ENCODE measurements at regions not wholly inside any gene's neighbourhood (a gene's known extent, or its start where the extent isn't known, plus 50 kb on each side); places are given as distances from the start of the nearest gene placed in this dataset.
A peak's percentile ranks its signal among the peaks of the same experiment; 100 is the strongest.

DNA sequence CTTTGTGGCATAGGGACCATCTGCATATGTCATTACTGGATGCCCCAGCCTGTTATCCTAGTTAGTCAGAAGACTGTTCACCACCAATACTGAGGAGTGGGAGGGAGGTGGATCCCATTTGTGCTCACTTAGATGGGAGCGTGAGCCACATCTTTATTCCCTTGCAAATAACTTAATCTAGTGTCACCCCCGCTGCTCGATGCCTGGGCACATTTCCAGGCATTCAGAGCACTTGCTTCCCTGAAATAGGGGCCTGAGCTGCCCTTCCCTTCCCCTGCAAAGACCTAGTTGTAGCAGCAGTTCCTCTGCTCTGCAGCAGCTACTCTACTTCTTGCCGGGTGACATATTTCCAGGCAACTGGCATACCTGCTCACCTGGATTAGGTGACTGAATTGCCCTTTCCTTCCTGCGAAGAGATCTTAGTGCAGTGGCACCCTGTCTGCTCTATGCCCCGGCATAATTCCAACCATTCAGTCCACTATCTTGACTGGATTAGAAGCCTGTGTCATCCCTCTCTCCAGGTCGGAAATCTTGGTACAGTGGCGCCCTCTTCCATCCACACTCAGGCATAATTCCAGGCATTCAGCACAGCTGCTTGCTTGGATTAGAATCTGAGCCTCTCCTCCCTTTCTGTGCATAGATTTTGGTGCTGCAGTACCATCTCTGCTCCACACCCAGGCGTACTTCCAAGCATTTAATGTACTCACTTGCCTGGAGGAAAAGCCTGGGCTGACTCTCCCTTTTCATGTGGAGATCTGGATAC, 1389.1 kb upstream of the TMEFF2 start:
- FAIRE-seq (peak; percentile 82), DNase-seq (ENCODE audit: insufficient read length, low spot score) (peak; percentile 12)
- TF ChIP-seq, protein P1, sequence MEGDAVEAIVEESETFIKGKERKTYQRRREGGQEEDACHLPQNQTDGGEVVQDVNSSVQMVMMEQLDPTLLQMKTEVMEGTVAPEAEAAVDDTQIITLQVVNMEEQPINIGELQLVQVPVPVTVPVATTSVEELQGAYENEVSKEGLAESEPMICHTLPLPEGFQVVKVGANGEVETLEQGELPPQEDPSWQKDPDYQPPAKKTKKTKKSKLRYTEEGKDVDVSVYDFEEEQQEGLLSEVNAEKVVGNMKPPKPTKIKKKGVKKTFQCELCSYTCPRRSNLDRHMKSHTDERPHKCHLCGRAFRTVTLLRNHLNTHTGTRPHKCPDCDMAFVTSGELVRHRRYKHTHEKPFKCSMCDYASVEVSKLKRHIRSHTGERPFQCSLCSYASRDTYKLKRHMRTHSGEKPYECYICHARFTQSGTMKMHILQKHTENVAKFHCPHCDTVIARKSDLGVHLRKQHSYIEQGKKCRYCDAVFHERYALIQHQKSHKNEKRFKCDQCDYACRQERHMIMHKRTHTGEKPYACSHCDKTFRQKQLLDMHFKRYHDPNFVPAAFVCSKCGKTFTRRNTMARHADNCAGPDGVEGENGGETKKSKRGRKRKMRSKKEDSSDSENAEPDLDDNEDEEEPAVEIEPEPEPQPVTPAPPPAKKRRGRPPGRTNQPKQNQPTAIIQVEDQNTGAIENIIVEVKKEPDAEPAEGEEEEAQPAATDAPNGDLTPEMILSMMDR (IDR thresholded peaks at IDR 0.05; ENCODE audit: insufficient read depth, missing control alignments): peak; percentile 44

DNA sequence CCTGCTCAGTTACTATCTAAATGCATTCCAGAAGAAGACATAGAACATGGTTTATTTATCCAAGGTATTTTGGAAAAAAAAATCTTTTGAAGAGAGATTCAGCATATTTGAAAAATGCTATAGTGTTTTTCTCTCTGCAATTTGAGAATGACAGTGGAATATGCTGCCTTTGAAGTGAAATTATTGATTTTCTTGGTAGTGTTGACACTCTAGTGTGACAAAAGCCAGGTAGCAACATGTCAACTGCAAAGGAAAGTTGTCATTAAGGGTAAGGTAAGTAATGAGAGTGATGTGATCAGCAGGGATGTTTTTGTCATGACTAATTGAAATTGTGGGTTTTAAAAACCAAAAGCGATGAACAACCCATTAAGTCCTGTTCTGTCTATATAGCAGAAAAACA, 1387.1 kb upstream of the TMEFF2 start:
- no peak for FAIRE-seq
- DNase-seq (ENCODE audit: insufficient read length, low spot score): no peak
- TF ChIP-seq, protein P1 (IDR thresholded peaks at IDR 0.05; ENCODE audit: insufficient read depth, missing control alignments): no peak

DNA sequence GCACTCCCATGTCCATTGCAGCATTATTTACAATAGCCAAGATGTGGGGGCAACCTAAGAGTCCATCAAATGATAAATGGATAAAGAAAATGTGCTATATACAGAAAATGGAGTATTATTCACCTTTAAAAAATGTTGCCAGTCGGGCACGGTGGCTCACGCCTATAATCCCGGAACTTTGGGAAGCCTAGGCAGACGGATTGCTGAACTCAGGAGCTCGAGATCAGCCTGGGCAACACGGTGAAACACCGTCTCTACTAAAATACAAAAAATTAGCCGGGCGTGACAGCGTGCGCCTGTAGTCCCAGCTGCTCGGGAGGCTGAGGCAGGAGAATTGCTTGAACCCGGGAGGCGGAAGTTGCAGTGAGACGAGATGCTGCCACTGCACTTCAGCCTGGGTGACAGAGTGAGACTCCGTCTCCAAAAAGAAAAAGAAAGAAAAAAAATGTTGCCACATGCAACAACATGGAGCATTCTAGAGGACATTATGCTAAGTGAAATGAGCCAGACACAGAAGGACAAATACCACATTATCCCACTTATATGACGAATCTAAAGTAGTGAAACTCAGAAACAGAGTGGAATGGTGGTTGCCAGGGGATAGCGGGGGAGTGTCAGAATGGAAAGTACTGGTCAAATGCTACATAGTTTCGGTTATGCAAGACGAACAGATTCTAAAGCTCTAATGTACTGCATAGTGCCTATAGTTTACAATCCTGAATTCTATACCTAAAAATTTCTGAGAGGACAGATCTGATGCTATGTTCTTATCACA, 1385.6 kb upstream of the TMEFF2 start:
- TF ChIP-seq, protein P1 (IDR thresholded peaks at IDR 0.05; ENCODE audit: insufficient read depth, missing control alignments): no peak
- DNase-seq (ENCODE audit: insufficient read length, low spot score) (no peak), FAIRE-seq (no peak)

DNA sequence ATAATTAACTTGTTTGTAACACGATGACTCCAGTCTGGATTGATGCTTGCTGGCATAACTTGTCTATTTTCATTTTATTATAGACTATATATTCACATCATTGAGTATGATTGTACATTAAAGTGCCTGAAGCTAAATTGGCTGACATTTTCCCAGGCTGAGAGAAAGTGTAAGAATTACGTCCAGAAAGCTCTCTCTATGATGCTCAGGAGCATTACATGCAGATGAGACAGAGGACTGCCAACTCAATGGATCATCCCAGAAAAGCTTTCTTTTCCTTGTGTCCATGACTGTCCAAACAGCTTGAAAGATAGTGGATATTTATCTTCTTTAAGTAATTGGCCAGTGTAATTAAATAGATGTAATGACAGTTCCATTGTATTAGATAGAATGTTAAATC, 1372.2 kb upstream of the TMEFF2 start:
- TF ChIP-seq, protein P1 (IDR thresholded peaks at IDR 0.05; ENCODE audit: insufficient read depth, missing control alignments): no peak
- DNase-seq (ENCODE audit: insufficient read length, low spot score) (no peak), FAIRE-seq (no peak)

DNA sequence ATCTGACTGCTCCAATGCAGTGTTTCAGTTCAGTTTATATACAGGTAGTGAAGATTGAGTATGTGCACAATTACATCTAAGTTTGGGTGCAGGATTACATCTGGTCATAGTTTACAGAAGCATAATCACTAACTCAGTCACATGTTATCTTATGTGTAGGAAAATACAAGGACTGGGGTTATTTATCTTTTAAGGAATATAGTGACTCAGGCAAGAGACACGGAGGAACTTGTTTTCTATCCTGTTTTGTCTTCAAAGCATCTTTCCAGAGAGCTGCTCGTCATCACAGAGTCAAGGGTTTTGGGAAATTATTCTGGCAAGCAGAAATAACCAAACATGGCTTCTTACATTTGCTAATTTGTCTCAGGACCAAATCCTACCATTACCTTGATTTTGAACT, 1371.5 kb upstream of the TMEFF2 start:
- DNase-seq (ENCODE audit: insufficient read length, low spot score) (no peak), FAIRE-seq (no peak)
- TF ChIP-seq, protein P1 (IDR thresholded peaks at IDR 0.05; ENCODE audit: insufficient read depth, missing control alignments): no peak

DNA sequence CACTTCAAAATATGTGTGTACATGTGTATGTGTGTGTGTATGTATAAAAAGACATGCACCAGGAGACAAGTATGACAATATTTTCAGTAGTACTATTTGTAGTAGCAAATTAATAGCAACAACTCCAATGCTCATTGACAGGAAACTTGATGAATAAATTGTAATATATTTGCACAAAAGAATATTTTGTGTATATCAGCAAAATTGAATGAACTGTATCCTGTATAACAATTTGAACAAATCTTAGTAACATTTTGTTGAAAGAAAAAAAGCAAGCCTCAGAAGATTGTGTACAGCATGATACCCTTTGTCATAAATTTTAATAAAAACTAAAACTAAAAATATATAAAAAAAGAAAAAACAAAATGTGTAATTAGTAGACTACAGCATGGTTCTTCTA, 1367.3 kb upstream of the TMEFF2 start:
- FAIRE-seq (no peak), DNase-seq (ENCODE audit: insufficient read length, low spot score) (no peak)
- TF ChIP-seq, protein P1 (IDR thresholded peaks at IDR 0.05; ENCODE audit: insufficient read depth, missing control alignments): no peak

DNA sequence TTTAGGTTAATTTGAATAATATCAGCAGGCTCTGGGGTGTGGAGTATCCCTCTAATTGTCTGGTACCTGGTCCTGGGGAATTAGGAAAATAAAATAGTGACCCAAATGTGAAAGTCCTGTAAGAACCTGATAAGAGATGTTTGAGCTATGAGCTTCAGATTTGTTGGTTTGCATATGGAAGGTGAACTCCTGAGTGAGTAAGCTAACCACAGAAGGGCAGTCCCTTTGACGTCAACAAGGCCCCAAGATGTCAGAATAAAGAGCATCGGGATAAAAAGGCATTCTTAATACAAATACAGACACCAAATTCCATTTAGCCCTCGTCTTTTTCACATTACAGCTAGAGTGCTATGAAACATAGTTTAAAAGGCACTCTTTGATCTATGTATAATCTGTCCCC, 1366.3 kb upstream of the TMEFF2 start:
- DNase-seq (ENCODE audit: insufficient read length, low spot score): no peak
- no peak for FAIRE-seq
- TF ChIP-seq, protein P1 (IDR thresholded peaks at IDR 0.05; ENCODE audit: insufficient read depth, missing control alignments): no peak

Measured in D721Med (cell line).